Activated T-helper 9 cell treated with anti-CD3 and anti-CD28 coated beads, Interleukin-2, amount 50 U/mL, for 16 hours (primary cell): ENCODE measurements at regions not wholly inside any gene's neighbourhood (a gene's known extent, or its start where the extent isn't known, plus 50 kb on each side); places are given as distances from the start of the nearest gene placed in this dataset.
"Not testable (repeated sequence)": the region's sequence is repeated elsewhere in the genome, so short reads cannot be mapped to it uniquely, and the experiment has no call there.

Experiments
- DNase-seq: peaks from one replicate; pipeline ENCODE4 v3.0.0-alpha.2; 2020; ENCODE audit warnings: low read depth

GRCh38 chr11:116666673-116667249, 106.0 kb downstream of the BUD13 start:
- DNase-seq = not testable (repeated sequence)

DNA sequence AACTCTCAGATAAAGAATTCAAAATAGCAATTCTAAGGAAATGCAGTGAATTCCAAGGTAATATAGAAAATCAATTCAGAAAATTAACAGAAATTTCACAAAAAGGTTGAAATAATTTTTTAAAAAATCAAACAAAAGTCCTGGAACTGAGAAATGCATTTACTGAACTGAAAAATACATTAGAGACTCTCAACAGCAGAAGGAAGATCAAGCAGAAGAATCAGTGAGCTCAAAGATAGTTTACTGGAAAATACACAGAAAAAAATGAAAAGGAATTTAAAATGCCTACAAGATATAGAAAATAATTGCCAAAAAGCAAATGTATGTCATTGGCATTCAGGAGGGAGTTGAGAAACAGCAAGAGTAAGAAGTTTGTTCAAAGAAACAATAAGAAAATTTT, 107.3 kb downstream of the BUD13 start:
- DNase-seq = no peak

DNA sequence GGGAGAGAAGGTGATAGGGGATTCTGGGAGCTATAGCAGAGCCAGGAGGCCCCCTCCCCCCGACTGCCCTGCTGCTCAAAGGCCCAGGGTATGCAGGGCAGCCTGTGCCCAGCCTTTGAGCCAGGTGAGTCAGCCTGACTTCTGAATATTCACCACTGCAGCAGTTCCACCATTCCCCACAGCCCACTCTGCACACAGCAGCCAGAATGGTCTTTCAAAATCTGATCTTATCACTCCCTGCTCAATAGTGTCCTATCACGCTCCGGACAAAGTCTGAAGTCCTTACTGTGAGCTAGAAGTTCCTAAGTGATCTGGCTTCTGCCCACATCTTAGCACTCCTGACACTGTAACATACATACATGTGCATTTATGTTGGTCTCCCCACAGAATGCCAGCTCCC, 111.7 kb downstream of the BUD13 start:
- DNase-seq = no peak

- no peak for DNase-seq
These were observed 112.8 kb downstream of the BUD13 start for GRCh38 chr11:116660011-116660410.

- no peak for DNase-seq
These were observed 113.8 kb downstream of the BUD13 start for GRCh38 chr11:116658876-116659535.

DNA sequence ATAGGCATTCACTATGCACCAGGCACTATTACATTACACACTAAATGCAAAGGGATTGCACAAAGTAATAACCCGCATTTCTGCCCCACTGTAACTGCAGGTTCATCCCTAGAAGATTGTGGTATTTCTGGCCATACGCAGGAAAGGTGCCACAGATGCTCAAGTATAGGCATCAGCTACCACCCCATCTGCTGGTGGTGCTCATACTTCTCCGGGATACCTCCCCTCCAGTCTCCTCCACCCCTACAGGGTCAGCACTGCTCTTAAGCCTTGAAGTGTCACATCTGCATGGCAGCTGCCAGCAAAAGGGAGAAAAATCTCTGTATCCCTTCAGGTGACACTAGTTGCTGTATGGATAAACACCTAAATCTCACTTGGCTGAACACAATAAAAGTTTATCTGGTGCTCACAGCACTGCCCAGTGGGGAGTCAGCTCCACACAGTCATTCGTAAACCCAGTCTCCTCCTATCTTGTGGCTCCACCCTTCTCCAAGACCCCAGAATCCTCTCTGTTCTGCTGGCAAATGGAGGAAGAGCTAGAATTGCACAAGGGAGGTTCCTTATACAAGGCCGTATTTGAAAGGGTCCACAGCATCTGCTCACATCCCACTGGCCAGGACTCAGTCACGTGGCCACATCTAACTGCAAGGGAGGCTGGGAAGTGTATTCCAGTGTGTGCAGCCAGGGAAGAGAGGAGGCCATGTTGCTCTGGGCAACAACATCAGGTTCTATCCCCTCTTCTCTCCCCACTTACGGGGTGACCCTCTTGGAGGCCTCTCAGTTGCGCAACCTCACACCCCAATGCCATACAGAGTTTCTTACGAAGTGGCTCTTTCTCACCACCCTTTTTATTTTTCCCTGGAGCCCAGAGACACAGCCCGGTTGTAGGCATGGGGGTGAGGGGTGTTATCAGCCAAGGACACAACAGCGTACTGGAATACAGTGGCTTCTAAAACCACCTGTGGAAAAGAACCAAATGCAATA, 114.7 kb downstream of the BUD13 start:
- DNase-seq = no peak

- no peak for DNase-seq
These were observed 116.8 kb downstream of the BUD13 start for GRCh38 chr11:116656011-116656410.

GRCh38 chr11:116654526-116654925, 118.3 kb downstream of the BUD13 start:
- no peak for DNase-seq

DNA sequence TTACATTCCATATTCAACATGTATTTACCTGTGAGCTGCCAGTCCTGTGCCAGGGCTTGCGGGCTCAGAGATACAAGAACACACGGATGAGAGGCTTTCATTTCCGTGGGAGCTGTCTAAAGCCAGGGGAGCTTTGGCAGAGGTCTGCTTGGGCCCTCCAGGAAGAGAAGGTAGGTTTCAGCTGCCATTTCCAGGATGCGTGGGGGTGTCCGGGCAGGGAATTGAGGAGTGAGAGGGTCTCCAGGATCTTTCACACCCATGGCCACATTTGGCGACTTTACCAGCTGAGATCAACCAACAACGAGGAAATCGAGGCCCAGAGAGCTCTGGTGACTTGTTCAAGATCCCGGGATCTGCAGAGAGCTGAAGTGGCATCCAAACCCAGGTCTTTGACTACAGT, 119.6 kb downstream of the BUD13 start:
- DNase-seq = no peak

- DNase-seq = no peak
These were observed 121.0 kb downstream of the BUD13 start for GRCh38 chr11:116651737-116652237.

DNA sequence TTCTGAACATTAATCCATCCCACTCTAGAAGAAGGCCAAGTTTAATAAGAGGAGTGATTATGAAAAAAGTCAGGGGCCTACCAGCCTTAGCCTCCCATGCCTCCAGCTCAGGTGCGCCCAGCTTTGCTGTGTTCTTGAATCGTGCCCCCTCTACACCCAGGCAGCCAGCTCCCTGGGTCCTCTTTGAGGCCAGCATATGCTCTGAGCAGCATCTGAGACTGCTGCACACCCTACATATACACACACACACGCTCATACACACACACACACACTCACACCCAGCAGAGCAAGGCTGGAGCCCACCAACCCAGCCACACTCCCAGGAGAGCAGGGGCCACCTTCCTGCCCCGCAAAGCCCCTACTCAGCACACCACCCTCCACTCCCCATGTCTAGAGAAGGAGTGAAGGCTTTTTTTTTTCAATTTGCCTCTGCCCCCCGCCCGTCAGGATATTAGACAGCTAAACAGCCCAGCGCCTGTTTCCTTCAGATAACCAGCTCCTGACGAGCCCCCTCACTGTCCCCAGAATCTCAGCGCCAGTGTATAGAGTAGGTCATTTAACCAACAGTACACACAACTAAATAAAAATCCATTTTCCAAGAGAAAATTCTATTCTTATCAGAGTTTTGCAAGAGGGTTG, 121.6 kb downstream of the BUD13 start:
- DNase-seq = no peak

DNA sequence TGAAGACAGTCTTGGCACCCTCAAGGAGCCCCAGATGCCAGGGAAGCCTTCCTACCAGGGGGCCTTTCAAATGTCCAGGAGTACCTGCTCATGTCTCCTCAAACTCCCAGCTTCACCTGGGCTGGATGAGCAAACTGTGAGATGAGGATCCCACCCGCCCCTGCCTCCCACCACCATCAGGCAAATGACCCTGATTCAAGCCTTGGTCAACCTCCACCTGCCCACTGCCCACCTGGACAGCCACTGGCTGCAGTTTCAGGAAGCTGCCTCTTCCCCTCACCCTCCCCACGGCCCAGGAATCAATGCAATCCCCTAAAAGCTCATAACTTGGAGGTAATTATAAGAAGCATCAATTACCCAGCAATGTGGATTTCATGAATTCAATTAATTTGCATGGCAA, 122.7 kb downstream of the BUD13 start:
- DNase-seq = no peak

DNA sequence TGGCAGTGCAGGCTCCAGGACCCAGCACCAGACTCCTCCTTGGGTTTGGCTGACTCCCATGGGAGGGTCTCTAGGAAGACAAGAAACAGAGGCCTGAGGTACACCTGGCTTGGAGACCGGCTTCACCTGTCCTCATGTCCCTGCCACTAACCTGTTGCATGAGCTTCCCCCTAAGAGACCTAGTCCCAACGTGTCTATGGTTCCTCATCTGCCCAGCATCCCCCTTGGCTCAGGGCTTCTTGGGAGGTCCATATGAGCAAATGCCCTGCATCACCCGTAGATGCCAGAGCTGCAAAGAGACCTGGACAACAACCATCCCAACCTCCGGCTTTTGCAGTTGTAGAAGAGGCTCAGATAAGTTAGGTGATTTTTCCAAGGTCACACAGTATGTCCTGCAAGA, 123.5 kb downstream of the BUD13 start:
- no peak for DNase-seq

GRCh38 chr11:116648247-116649174, 124.3 kb downstream of the BUD13 start:
- DNase-seq = no peak

DNA sequence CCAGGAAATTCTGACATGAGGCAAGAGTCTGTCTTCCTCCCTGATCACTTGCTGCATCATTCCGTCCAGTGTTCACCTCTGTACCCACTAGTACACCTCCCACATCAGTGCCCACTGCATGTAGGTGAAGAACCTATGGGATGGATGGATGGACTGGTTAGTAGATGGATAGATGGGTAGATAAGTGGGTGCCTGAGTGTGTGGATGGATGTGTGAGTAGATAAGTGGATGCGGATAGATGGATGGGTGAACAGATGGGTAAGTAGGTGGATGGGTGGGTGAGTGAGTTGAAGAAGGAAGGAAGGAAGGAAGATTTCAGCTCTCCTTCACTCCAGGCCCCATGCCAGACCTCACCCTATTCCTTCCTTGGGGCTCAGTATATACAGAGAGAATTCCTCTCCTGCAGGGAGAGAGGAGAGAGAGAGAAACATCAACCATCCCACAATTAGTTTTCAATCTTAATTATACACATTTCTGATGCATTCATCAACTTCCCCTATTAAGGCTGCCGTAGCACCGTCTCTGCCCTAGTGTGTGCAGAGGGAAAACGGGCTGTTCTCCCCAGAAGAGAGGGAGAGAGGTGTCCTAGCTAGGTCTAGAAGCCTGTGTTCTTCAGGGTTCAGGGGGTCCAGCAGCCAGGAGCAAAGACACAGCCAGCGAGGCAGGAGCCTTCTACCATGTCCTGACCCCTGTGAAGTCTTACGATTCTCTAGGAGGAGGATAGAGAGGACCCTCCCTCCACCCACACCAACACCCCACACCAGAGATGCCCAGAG, 125.3 kb downstream of the BUD13 start:
- DNase-seq = no peak

GRCh38 chr11:116646191-116646590, 126.6 kb downstream of the BUD13 start:
- no peak for DNase-seq

- no peak for DNase-seq
These were observed 127.9 kb downstream of the BUD13 start for GRCh38 chr11:116644941-116645305.

DNA sequence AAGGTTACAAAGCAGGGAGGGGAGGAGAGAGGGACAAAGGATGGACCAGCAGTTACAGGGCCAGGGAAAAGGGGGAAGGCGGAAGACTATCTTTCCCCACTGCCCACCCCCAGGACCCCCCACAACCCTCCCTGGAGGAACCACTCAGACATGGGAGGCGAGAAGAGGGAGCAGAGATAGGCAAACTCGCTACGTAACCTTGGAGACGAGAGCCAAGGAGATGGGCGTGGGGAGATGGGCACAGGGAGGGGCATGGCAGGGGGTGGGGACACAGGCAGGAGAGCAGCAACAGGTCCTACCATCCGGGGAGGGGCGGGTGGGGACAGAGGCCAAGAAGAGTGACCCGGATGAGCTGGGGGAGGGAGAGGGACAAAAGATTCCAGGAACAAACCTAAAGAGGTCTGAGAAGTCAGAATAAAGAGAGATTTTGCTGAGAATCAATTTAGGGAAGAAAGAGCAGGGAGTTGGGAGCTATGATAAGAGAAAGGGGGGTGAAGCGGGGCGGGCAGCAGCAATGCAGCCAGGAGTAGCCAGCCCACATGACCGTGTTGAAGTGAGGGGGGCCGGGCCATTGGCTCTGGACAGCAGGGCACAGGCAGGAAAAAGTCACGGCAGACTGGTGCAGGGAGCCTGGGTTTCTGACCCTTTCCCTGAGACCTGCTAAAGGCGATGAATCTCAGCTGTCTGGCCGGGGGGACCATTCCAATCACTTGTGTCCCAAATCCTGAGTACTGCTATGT, 128.4 kb downstream of the BUD13 start:
- no peak for DNase-seq

GRCh38 chr11:116643521-116643920, 129.3 kb downstream of the BUD13 start:
- DNase-seq = no peak

GRCh38 chr11:116642902-116643301, 129.9 kb downstream of the BUD13 start:
- no peak for DNase-seq
